ENCODE measurements at regions not wholly inside any gene's neighbourhood (a gene's known extent, or its start where the extent isn't known, plus 50 kb on each side); places are given as distances from the start of the nearest gene placed in this dataset.

DNA sequence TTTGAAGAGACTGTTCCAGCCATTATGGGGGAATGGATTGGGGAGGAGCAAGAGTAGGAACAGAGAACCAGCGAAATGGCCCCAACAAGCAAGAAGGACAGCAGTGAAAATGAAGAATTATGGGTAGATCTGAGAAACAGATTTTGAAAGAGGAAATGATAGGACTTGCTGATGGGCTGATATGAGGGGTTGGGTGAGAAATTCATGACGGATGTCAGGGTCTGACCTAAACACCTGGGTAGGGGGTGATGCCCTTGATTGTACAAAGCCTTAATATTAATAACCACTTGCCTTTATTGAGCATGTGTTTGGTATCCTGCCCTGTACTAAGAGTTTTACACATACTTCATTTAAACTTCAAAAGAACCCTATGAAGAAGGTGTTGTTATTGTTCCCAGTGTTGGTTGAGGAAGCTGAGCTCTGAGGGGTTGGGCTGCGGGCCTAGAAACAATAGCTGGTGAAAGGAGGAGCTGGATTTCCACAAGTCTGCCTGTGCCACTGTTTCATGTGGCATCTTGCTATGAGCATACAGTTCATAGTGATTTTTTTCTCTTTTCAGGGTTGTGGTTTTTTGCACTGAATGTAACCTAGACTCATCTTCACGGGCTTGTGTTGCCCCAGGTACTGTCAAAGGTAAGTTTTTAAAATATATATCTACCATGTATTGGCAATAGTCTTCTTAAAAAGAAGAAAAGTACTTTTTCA lies 61.1 kb upstream of the TNRC6B start:
- Histone ChIP-seq H3K9me3 (ENCODE audit: insufficient read depth, low read depth, low read length) (no peaks in the 10 kb centered on the region), H3K36me3 (ENCODE audit: insufficient read depth, low read length) (peaks cover 29% of the 10 kb centered on the region; the same call in 1 of the 2 replicates), H3F3A (ENCODE audit: low read depth) (peaks cover 5% of the 10 kb centered on the region; the same call in 1 of the 2 replicates), H3K9ac (ENCODE audit: low read depth, low read length, poor library complexity, severe bottlenecking) (no peak overlapping the region), H3K27me3 (ENCODE audit: insufficient read depth, low read length, poor library complexity, severe bottlenecking) (no peaks in the 10 kb centered on the region), H2AFZ (ENCODE audit: low read length) (no peak overlapping the region), H3K9me2 (replicated peaks; ENCODE audit: low read depth, low read length) (no peaks in the 10 kb centered on the region), H3K79me2 (ENCODE audit: insufficient read depth, low read length) (peaks cover 69% of the 10 kb centered on the region), H4K20me1 (ENCODE audit: insufficient read depth, low read length, poor library complexity, severe bottlenecking) (peaks cover 12% of the 10 kb centered on the region), H3K4me2 (ENCODE audit: low read depth, low read length, poor library complexity, severe bottlenecking) (peak overlapping the region; percentile 36), H3K4me3 (ENCODE audit: low read length, poor library complexity, severe bottlenecking) (no peak overlapping the region), H3K4me1 (ENCODE audit: insufficient read depth, low read length, poor library complexity, severe bottlenecking) (peaks cover 26% of the 10 kb centered on the region)
- TF ChIP-seq, protein P1, sequence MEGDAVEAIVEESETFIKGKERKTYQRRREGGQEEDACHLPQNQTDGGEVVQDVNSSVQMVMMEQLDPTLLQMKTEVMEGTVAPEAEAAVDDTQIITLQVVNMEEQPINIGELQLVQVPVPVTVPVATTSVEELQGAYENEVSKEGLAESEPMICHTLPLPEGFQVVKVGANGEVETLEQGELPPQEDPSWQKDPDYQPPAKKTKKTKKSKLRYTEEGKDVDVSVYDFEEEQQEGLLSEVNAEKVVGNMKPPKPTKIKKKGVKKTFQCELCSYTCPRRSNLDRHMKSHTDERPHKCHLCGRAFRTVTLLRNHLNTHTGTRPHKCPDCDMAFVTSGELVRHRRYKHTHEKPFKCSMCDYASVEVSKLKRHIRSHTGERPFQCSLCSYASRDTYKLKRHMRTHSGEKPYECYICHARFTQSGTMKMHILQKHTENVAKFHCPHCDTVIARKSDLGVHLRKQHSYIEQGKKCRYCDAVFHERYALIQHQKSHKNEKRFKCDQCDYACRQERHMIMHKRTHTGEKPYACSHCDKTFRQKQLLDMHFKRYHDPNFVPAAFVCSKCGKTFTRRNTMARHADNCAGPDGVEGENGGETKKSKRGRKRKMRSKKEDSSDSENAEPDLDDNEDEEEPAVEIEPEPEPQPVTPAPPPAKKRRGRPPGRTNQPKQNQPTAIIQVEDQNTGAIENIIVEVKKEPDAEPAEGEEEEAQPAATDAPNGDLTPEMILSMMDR (conservative IDR thresholded peaks at IDR 0.05; ENCODE audit: low read length) = no peak
- no peak for TF ChIP-seq EZH2phosphoT487 (IDR thresholded peaks at IDR 0.05; ENCODE audit: borderline replicate concordance)

DNA sequence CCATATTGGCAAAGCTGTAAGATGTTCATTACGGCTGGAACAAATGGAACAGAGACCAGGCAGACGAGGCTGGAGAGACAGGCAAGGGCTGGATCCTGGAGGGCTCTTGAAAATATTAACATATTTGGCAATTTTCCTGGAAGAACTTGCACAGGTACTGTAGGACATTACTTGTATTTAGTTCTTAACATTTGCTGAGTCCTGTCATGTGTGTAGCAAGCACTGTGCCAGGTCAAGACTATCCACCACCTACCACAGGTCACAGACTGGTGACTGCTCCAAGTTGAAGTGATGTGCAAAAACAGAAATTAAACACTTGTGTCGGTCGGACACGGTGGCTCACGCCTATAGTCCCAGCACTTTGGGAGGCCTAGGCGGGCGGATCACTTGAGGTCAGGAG lies 58.7 kb upstream of the TNRC6B start:
- H3K27me3 ChIP-seq (ENCODE audit: insufficient read depth, low read length, poor library complexity, severe bottlenecking) = no peaks in the 10 kb centered on the region

DNA sequence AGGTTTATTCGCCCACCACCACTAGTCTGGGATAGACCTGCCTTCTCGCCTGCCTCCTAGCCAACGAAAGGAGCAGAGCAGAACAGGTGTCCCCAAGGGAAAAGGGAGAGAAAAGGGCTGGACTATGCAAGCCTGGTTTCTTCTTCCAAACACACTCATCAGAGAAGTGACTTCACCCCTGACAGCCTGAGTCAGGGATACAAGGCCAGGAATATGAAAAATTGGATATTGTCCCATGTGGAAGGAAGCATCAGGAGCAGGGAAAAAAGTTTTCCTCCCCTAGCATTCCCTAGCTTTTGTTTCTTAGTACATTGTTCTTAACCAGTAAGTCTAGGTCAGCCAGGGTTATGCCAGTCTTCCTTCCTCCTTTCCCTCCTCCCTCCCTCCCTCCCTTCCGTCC lies 56.9 kb upstream of the TNRC6B start:
- Histone ChIP-seq H4K20me1 (ENCODE audit: insufficient read depth, low read length, poor library complexity, severe bottlenecking) (peaks cover 7% of the 10 kb centered on the region), H3K27me3 (ENCODE audit: insufficient read depth, low read length, poor library complexity, severe bottlenecking) (no peaks in the 10 kb centered on the region), H3K36me3 (ENCODE audit: insufficient read depth, low read length) (peaks cover 52% of the 10 kb centered on the region; the same call in 1 of the 2 replicates), H3K79me2 (ENCODE audit: insufficient read depth, low read length) (peaks cover 28% of the 10 kb centered on the region), H3K9ac (ENCODE audit: low read depth, low read length, poor library complexity, severe bottlenecking) (peak overlapping the region; percentile 13), H3K4me1 (ENCODE audit: insufficient read depth, low read length, poor library complexity, severe bottlenecking) (peaks cover 26% of the 10 kb centered on the region), H3F3A (ENCODE audit: low read depth) (peaks cover 5% of the 10 kb centered on the region; the same call in 1 of the 2 replicates), H3K4me2 (ENCODE audit: low read depth, low read length, poor library complexity, severe bottlenecking) (no peak overlapping the region), H3K9me3 (ENCODE audit: insufficient read depth, low read depth, low read length) (no peaks in the 10 kb centered on the region), H3K9me2 (replicated peaks; ENCODE audit: low read depth, low read length) (no peaks in the 10 kb centered on the region), H3K4me3 (ENCODE audit: low read length, poor library complexity, severe bottlenecking) (no peak overlapping the region), H2AFZ (ENCODE audit: low read length) (no peak overlapping the region)
- no peak for TF ChIP-seq EZH2phosphoT487 (IDR thresholded peaks at IDR 0.05; ENCODE audit: borderline replicate concordance)
- TF ChIP-seq, protein P1 (conservative IDR thresholded peaks at IDR 0.05; ENCODE audit: low read length) = no peak

More for the DNA sequence above, 58.7 kb upstream of the TNRC6B start:
- no peak overlapping the region for H3K9ac ChIP-seq (ENCODE audit: low read depth, low read length, poor library complexity, severe bottlenecking)
- no peak for TF ChIP-seq EZH2phosphoT487 (IDR thresholded peaks at IDR 0.05; ENCODE audit: borderline replicate concordance)
- TF ChIP-seq, protein P1 (conservative IDR thresholded peaks at IDR 0.05; ENCODE audit: low read length) = no peak
- H3F3A ChIP-seq (ENCODE audit: low read depth) = peaks cover 5% of the 10 kb centered on the region; the same call in 1 of the 2 replicates
- H3K36me3 ChIP-seq (ENCODE audit: insufficient read depth, low read length) = peaks cover 44% of the 10 kb centered on the region; the same call in 1 of the 2 replicates
- no peaks in the 10 kb centered on the region for H3K9me2 ChIP-seq (replicated peaks; ENCODE audit: low read depth, low read length)
- peaks cover 46% of the 10 kb centered on the region for H3K79me2 ChIP-seq (ENCODE audit: insufficient read depth, low read length)
- H2AFZ ChIP-seq (ENCODE audit: low read length) = no peak overlapping the region
- no peaks in the 10 kb centered on the region for H3K9me3 ChIP-seq (ENCODE audit: insufficient read depth, low read depth, low read length)
- H3K4me2 ChIP-seq (ENCODE audit: low read depth, low read length, poor library complexity, severe bottlenecking) = no peak overlapping the region
- H3K4me1 ChIP-seq (ENCODE audit: insufficient read depth, low read length, poor library complexity, severe bottlenecking) = peaks cover 29% of the 10 kb centered on the region
- no peak overlapping the region for H3K4me3 ChIP-seq (ENCODE audit: low read length, poor library complexity, severe bottlenecking)
- H4K20me1 ChIP-seq (ENCODE audit: insufficient read depth, low read length, poor library complexity, severe bottlenecking) = peaks cover 7% of the 10 kb centered on the region

All from Loucy (cell line).